ENCODE measurements at regions not wholly inside any gene's neighbourhood (a gene's known extent, or its start where the extent isn't known, plus 50 kb on each side); places are given as distances from the start of the nearest gene placed in this dataset.
"Not testable (repeated sequence)": the region's sequence is repeated elsewhere in the genome, so short reads cannot be mapped to it uniquely, and the experiment has no call there.

DNA sequence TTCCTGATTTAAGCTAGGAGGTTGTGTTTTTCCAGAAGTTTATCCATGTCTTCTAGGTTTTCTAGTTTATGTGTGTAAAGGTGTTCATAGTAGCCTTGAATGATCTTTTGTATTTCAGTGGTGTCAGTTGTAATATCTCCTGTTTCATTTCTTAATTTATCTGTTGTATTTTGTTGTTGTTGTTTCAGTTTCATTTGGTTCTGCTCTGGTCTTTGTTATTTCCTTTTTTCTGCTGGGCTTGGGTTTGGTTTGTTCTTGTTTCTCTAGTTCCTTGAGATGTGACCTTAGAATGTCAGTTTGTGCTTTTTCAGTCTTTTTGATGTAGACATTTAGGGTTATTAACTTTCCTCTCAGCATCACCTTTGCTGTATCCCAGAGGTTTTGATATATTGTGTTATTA lies 62.8 kb downstream of the SCP2D1 start:
- not testable (repeated sequence) for H3K4me3 ChIP-seq (ENCODE audit: low read depth, low read length)

- no peak overlapping the region for H3K4me3 ChIP-seq (ENCODE audit: low read depth, low read length)
Measured at GRCh38 chr20:18879262-18879661, 65.7 kb downstream of the SCP2D1 start.

GRCh38 chr20:18886756-18887155 lies 73.2 kb downstream of the SCP2D1 start:
- H3K4me3 ChIP-seq (ENCODE audit: low read depth, low read length) = no peak overlapping the region
- TF ChIP-seq, protein P1, sequence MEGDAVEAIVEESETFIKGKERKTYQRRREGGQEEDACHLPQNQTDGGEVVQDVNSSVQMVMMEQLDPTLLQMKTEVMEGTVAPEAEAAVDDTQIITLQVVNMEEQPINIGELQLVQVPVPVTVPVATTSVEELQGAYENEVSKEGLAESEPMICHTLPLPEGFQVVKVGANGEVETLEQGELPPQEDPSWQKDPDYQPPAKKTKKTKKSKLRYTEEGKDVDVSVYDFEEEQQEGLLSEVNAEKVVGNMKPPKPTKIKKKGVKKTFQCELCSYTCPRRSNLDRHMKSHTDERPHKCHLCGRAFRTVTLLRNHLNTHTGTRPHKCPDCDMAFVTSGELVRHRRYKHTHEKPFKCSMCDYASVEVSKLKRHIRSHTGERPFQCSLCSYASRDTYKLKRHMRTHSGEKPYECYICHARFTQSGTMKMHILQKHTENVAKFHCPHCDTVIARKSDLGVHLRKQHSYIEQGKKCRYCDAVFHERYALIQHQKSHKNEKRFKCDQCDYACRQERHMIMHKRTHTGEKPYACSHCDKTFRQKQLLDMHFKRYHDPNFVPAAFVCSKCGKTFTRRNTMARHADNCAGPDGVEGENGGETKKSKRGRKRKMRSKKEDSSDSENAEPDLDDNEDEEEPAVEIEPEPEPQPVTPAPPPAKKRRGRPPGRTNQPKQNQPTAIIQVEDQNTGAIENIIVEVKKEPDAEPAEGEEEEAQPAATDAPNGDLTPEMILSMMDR (IDR thresholded peaks at IDR 0.05; ENCODE audit: borderline replicate concordance, insufficient read depth, low read depth, low read length) = no peak

More at GRCh38 chr20:18879262-18879661, 65.7 kb downstream of the SCP2D1 start:
- TF ChIP-seq, protein P1 (IDR thresholded peaks at IDR 0.05; ENCODE audit: borderline replicate concordance, insufficient read depth, low read depth, low read length) = no peak

DNA sequence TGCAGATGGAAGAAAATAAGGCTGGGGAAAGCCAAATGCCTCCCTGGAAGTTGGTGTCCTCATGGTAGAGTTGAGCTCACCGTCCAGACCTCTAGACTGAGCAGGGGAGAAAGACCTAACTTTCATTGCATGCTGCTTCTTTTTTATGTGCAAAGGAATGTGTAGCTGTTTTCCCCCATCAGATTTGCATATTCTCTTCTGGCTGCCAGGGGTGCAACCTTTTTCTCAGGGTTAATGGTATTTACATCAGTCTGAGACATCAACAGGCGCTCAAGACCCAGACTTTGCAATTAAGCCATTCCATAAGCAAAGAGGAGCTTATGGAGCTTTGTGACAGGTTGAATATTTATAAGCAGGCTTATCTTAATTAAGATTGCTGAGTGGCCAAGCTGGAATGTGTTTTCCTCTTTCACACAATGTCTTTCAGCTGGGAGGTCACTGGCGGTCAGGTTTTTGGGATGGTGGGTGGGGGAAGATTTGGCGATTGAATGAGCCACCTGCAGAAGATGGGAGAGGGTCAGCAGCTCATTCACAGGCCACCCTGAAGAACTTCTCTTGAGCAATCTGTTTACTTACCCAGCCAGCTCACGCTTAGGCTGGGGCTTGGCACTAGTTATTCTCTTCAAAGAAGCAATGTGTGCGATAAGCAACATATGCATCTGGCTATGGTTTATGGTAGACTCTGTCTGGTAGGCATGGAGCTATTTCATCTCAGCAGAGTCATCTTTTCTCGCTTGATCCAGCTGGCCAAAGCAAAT lies 88.6 kb downstream of the SCP2D1 start:
- TF ChIP-seq, protein P1 (IDR thresholded peaks at IDR 0.05; ENCODE audit: borderline replicate concordance, insufficient read depth, low read depth, low read length) = no peak

DNA sequence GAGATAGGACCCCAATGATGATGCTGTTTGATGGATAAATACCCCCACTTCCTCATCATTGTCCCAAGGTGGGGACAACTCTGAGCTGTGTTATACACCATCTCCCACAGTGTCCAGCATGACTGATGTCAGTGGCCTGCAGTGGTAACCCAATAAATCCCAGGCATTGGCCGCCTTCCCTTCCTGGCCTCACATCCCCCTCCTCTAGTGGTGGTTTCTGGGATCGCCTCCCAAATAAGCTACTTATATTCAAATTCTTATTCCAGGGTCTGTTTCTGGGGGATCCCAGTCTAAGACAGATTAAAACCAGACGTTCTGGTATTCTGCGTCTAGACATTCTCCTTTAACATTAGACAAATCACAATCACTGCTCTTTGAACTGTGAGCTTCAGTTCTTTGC lies 90.6 kb downstream of the SCP2D1 start:
- H3K4me3 ChIP-seq (ENCODE audit: low read depth, low read length) = no peak overlapping the region
- TF ChIP-seq, protein P1 (IDR thresholded peaks at IDR 0.05; ENCODE audit: borderline replicate concordance, insufficient read depth, low read depth, low read length) = no peak

More for the DNA sequence above, 88.6 kb downstream of the SCP2D1 start:
- H3K4me3 ChIP-seq (ENCODE audit: low read depth, low read length) = no peak overlapping the region

- H3K4me3 ChIP-seq (ENCODE audit: low read depth, low read length) = no peak overlapping the region
- TF ChIP-seq, protein P1 (IDR thresholded peaks at IDR 0.05; ENCODE audit: borderline replicate concordance, insufficient read depth, low read depth, low read length) = 0 out of 2 replicates have a peak, but pooled peaks have one; percentile 19
Measured at GRCh38 chr20:18904624-18905023, 91.0 kb downstream of the SCP2D1 start.

DNA sequence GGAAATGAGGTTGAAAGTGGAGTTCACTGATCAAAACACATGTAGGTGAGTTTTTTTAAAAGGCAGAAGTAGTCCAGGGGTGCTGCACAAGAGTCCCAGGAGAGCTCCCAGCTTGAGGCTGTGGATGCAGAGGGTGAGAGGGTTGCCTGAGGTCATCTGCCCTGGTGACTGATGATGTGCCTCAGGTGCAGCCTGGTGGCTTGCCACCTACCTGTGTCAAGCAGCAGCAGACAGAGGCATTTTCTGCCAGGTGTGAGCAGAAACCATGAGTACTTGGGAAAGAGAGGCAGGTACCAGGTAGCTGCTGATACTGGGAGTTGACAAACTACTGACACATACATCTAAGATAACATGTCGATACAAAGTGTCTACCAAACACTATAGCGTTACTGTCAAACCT lies 92.5 kb downstream of the SCP2D1 start:
- no peak overlapping the region for H3K4me3 ChIP-seq (ENCODE audit: low read depth, low read length)
- TF ChIP-seq, protein P1 (IDR thresholded peaks at IDR 0.05; ENCODE audit: borderline replicate concordance, insufficient read depth, low read depth, low read length) = no peak
